Erythroblast (primary cell): ENCODE measurements at regions not wholly inside any gene's neighbourhood (a gene's known extent, or its start where the extent isn't known, plus 50 kb on each side); places are given as distances from the start of the nearest gene placed in this dataset.

Source experiments
- DNase-seq, 2 experiments: peaks; one replicate each; lab custom pipeline; 2025; lab: John Stamatoyannopoulos, UW
- GATA1 ChIP-seq: IDR thresholded peaks from 2 replicates; pipeline ENCODE4 v1.6.1; 2011; ENCODE audit warnings: low read depth, mild to moderate bottlenecking, control low read depth, low read length, moderate library complexity
- POLR2A ChIP-seq: IDR thresholded peaks from 2 replicates; pipeline ENCODE4 v1.6.1; 2011; ENCODE audit warnings: mild to moderate bottlenecking, low read length

DNA sequence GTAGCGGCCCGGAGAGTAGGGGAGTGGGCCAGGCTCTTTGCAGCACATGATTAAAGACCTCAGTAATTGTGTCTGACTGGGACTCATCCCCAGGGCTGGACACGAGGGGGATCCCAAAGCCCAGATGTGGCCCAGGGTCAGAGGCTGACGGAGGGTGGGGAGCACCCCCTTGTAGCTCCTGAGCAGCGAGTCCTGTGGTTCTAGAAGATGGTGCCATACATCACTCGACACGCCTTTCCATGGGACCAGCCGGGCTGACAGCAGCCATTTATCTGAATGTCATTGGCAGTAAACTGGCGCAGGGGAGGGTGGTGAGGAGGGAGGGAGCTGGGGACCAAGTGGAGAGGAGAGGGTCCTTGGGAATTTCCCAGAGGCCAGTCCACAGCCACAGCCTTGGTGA lies 65.1 kb upstream of the FAM222A start:
- TF ChIP-seq GATA1 (no peak), POLR2A (no peak)
- DNase-seq = no peak

DNA sequence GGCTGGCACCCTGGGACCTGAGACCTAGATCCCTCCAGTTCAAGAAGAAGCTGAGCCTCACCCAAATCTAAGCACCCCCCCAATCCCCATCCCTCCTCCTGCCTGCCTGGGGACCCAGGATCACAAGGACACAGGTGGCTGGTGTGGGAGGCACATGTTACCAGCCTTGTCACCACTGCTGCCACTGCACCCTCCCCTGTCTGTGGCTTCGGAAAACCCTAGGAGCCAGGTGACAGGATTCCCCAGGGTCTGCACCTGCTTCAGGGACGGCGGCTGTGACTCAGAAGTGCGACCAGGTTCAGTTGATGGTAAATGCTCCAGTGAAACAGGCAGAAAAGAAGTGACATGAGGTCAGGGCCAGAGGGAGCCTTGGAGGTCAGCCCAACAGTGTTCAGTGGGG lies 62.8 kb upstream of the FAM222A start:
- no peak for TF ChIP-seq GATA1
- no peak for TF ChIP-seq POLR2A
- DNase-seq = no peak

DNA sequence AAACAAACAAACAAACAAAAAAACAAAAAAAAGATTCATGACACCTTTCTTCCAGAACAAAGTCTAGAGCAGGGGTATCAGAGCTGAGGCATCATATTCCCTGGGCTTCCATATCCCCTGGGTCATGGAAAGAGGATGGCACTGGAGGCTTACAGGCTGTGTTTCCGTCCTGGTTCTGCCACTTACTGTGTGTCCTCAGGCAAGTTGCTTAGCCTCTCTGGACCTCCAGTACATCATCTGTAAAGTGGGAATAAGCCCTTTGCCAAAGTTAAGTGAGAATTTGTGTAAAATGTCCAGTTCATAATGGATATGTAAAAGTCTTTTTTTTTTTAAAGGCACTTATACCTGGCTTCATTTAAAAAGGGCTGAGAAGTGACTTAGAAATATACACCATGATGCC lies 62.0 kb upstream of the FAM222A start:
- no peak for TF ChIP-seq POLR2A
- TF ChIP-seq GATA1 = no peak
- no peak for DNase-seq

DNA sequence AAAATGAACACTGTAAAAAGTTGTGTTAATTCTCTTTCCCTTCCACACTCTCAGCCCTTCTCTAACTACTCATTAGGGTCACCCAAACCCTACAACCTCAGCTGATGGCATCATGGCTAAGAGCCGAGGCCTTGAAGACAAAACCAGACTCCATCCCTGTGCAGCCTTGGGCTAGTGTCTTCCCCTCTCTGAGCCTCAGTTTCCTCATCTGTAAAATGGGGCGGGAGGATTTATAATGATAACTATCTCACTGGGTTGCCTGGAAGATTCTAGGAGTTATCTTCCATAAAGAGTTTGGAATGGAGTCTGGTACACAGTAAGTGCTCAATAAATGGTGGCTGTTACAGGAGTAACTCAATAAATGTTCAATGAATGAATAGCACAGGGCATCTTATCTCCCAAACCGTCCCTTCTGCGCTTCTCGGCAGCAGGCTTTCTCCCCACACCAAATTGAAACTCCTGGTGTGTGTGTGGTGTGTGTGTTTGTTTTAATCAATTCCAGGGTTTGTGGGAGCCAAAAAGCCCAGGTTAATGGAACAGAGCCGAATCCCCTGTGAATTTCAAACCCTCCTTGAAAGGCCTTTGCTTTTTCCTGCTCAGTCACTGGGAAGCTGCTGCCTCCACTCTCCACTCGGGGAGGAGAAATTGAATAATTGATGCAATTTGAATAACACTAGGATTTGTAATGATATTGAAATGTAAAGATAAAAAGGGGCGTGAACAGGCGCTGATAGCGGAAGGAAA lies 61.2 kb upstream of the FAM222A start:
- no peak for TF ChIP-seq POLR2A
- TF ChIP-seq GATA1 = no peak

DNA sequence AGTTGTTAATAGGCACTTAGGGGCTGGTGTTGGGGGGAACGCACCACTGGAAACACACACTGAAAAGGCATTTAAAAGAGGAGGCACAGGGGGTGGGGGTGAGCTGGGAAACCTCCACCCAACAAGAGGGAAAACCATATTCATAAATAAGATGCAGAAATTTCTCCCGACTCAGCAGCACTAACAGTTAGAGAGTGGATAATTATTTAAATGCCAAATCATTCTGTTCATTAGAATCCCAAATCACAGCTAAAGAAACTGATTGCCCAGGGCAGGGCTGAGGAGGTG lies 60.7 kb upstream of the FAM222A start:
- DNase-seq = no peak
- no peak for TF ChIP-seq POLR2A
- TF ChIP-seq GATA1 = no peak

More for the DNA sequence above, 61.2 kb upstream of the FAM222A start:
- DNase-seq = no peak

DNA sequence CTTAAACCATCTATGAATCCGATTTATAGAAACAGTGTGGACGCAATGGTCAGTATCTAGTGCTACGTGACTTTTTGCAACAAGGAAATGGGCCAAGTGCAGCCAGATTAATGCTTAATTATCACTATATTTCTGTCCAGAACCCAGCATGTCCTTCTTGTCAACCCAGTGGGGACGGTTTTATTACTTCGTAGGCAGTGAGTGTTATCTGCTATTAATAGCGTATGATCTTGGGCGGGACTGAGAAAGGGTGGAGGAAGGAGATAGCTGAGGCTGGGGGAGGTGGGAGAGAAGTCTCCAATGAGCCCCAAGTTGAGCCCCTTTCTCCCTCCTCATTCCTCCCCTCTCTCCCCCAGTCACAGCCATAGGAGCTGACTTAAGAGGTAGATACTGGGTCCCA lies 59.7 kb upstream of the FAM222A start:
- TF ChIP-seq POLR2A (no peak), GATA1 (no peak)
- DNase-seq = peak; percentile 37 to 72

DNA sequence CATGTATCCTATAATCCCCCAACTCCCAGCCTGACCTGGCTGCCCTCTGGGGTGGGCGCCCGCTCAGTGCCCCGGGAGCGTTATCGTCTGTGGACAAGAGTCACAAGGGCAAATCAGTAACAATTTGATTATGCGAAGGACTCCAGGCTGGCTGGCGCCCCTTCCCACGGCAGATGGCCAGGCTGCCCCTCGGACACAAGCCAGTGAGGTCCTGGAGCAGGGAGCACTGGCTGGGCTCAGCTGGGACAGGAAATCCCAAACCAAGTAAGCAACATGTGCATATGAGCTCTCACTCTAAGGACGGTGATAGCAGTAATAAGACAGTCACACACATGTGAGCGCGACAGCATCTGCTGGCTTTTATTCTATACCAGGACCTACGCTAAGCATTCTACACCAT lies 59.3 kb upstream of the FAM222A start:
- no peak for DNase-seq
- TF ChIP-seq POLR2A (no peak), GATA1 (no peak)

DNA sequence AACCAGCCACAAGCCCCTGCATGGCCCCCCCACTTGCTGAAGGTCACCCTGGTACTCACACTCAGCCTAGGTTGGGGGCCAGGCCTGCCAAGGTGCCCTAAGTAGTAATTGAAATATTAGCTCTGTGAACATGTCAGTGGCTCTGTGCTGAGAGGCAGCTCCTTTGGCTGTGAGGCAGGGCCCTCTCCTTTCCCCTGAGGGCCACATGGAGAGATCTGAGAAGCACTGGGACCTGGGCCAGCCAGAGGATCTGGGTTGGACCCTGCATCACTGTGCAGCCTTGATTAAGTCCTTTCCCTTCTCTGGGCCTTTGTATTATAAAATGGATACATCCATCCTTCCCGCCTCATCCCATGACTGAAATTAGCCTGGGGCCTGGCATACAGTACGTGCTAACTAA lies 58.0 kb upstream of the FAM222A start:
- TF ChIP-seq GATA1 (no peak), POLR2A (no peak)
- DNase-seq = no peak

DNA sequence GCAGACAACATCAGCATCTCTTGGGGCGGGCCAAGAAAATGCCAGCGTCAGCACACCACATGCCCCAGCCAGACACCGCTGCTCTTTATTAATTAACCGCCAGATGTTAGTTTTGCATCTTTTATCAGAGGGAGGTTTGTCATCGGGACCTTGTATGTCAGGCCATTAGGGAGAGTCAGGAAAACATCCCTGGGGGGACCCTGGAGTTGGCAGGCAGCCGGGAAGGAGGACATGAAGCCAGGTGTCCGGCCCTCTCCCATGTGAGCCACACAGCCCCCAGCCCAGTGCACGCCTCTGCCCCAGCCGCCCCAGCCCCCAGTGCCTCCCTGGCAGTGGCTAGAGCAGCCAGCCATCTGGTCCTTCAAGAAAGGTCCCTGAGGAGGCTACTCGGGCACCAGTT lies 56.9 kb upstream of the FAM222A start:
- TF ChIP-seq POLR2A = no peak
- TF ChIP-seq GATA1 = no peak

DNA sequence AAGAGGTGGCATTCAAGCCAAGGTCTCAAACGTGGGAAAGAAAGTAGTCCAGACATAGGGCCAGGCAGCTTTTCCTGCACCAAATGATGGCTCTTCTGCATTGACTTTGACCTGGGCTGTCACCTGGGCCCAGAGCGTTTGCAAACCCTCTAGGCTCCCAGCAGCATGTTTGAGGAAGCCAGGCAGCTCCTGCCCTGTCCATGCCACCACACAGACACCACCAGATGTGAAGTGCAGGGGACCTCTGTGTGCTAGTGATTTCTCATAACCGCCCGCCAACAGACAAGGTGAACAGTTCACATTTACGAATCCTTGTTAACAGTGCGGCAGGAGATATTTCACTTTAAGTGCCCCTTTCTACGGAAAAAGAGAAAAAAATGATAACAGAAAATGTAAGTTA lies 49.8 kb upstream of the FAM222A start:
- no peak for TF ChIP-seq GATA1
- no peak for TF ChIP-seq POLR2A
- DNase-seq = no peak

More for the DNA sequence above, 56.9 kb upstream of the FAM222A start:
- no peak for DNase-seq
